Spleen (tissue), 11 donors: ENCODE measurements at regions not wholly inside any gene's neighbourhood (a gene's known extent, or its start where the extent isn't known, plus 50 kb on each side); places are given as distances from the start of the nearest gene placed in this dataset.

Experiments
- DNase-seq: peaks from one replicate; pipeline ENCODE4 v3.0.0-alpha.2; 2020
- H3K27ac ChIP-seq, 8 donors: fragments of 200-600 bp; sonication (generic) in 7 of 8; 1 replicate in 4 of 8; 2 replicates in 4 of 8; pipeline versions ENCODE4 v1.5.0 to v1.8.0; 2016 to 2021; ENCODE audit warnings: inconsistent platforms in 4 of 8, mild to moderate bottlenecking in 4 of 8, moderate library complexity in 1 of 8
- H3K27me3 ChIP-seq, 7 donors: fragments of 200-600 bp; sonication (generic) in 6 of 7; replicated peaks in 1 of 7; 1 replicate in 4 of 7; 2 replicates in 3 of 7; pipeline versions ENCODE4 v1.5.0 to v1.8.0; 2016 to 2021; ENCODE audit warnings: inconsistent platforms in 3 of 7, mild to moderate bottlenecking in 1 of 7
- H3K36me3 ChIP-seq, 6 donors: fragments of 200-600 bp; sonication (generic) in 5 of 6; 1 replicate in 4 of 6; 2 replicates in 2 of 6; pipeline versions ENCODE4 v1.5.0 to v1.8.0; 2016 to 2021; ENCODE audit warnings: inconsistent platforms in 2 of 6
- H3K4me1 ChIP-seq, 6 donors: fragments of 200-600 bp; sonication (generic) in 5 of 6; 1 replicate in 3 of 6; 2 replicates in 3 of 6; pipeline versions ENCODE4 v1.5.0 to v1.8.0; 2016 to 2021; ENCODE audit warnings: inconsistent platforms in 3 of 6
- H3K4me3 ChIP-seq, 8 donors: fragments of 200-600 bp; sonication (generic) in 7 of 8; 1 replicate in 4 of 8; 2 replicates in 4 of 8; pipeline versions ENCODE4 v1.5.0 to v1.8.0; 2016 to 2021; ENCODE audit warnings: inconsistent platforms in 4 of 8, mild to moderate bottlenecking in 4 of 8, moderate library complexity in 2 of 8
- H3K9me3 ChIP-seq, 8 donors: fragments of 200-600 bp; sonication (generic) in 7 of 8; 1 replicate in 4 of 8; 2 replicates in 4 of 8; pipeline versions ENCODE4 v1.5.0 to v1.8.0; 2016 to 2021; ENCODE audit warnings: inconsistent platforms in 4 of 8
- POLR2A ChIP-seq, 3 donors: fragments of 450-650 bp; IDR thresholded peaks; one replicate each; pipeline ENCODE4 v1.5.1; 2017; ENCODE audit warnings: antibody characterized with exemption in 3 of 3, mild to moderate bottlenecking in 1 of 3
- POLR2AphosphoS5 ChIP-seq, 3 donors: sonication (generic); formaldehyde crosslinking; IDR thresholded peaks; one replicate each; pipeline ENCODE4 v1.5.1; 2017; ENCODE audit warnings: antibody characterized with exemption in 3 of 3
- WGBS, 5 donors: extraction: QIAGEN DNeasy Blood & Tissue Kit in 3 of 5; methylation state at CpG; one replicate each; pipeline versions ENCODE4 v1.1.5 to v1.1.7; 2013 to 2018; 5-methylcytosine and 5-hydroxymethylcytosine counted together
- intact Hi-C: fragments of 100-400 bp; cut with DNase I; formaldehyde crosslinking; loops from one replicate; pipeline ENCODE4 v1.15.0; 2023; ENCODE audit warnings: low total_unique reads
- TF ChIP-seq, protein P1 (sequence below), 11 experiments: fragments of 200-600 bp in 7 of 11; fragments of 450-650 bp in 4 of 11; sonication (generic) in 4 of 11; IDR thresholded peaks in 8 of 11; conservative IDR thresholded peaks in 3 of 11; 1 replicate in 7 of 11; 2 replicates in 4 of 11; pipeline versions ENCODE4 v1.4.0 to v1.8.0; 2016 to 2021; ENCODE audit warnings: antibody characterized with exemption in 11 of 11, inconsistent platforms in 4 of 11, mild to moderate bottlenecking in 1 of 11
- donor health status: healthy with polysubstance abuse.
- donor health status: DM: no; HTN: no; CAD: no; lungs with moderate emphysema.
- donor health status: DM: no; HTN: no; CAD: no.
- donor health status: Bipolar disorder and iron deficiency.
- donor health status: healthy.
- donor health status: DM: no; HTN: no; CAD: no.
- donor health status: DM: yes; HTN: yes; CAD: no.

DNA sequence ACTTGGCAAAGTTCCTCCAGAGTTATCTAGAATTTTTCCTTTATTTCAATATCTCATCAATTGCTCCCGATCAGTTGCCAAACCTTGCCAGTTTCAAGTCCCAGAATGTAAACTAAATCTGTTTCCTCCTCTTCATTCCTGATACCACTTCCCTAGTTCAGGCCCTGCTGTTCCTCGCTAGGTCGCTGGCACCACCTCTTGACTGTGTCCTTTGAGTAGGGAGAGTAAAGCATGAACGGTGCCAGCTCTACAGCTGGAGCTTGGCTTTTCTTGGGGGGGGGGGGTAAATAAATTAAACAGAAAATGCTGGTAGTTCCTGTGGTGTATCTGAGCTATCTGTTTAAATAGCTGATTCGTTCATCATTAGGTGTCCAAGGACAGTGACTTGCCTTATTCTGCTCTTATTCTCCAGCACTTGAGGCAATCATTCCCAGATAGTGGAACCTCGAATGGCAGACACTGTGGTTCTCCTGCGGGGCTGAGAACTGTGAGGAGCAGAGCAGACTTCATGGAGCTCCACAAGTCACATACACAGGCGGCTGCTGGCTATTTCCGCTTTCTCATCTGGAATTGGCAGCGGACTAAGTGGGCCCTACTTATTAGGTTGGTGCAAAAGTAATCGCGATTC is 168.3 kb upstream of the FAT1 start:
- no peak for DNase-seq
- 76 to 90% (median 79%) methylated on average over 12 of the region's 12 CpGs for WGBS, 5 donors
- peaks cover 0 to 50% (median 12%) of the 10 kb centered on the region in 8 donors for H3K9me3 ChIP-seq
- H3K4me3 ChIP-seq = no peak overlapping the region
- H3K4me1 ChIP-seq = no peaks in the 10 kb centered on the region
- no peaks in the 10 kb centered on the region for H3K36me3 ChIP-seq
- intact Hi-C loops = no loop called here
- H3K27ac ChIP-seq = no peak overlapping the region
- H3K27me3 ChIP-seq = no peaks in the 10 kb centered on the region
- no peak for TF ChIP-seq POLR2AphosphoS5 (IDR thresholded peaks at IDR 0.05)
- no peak for TF ChIP-seq POLR2A (IDR thresholded peaks at IDR 0.05)
- TF ChIP-seq, protein P1, sequence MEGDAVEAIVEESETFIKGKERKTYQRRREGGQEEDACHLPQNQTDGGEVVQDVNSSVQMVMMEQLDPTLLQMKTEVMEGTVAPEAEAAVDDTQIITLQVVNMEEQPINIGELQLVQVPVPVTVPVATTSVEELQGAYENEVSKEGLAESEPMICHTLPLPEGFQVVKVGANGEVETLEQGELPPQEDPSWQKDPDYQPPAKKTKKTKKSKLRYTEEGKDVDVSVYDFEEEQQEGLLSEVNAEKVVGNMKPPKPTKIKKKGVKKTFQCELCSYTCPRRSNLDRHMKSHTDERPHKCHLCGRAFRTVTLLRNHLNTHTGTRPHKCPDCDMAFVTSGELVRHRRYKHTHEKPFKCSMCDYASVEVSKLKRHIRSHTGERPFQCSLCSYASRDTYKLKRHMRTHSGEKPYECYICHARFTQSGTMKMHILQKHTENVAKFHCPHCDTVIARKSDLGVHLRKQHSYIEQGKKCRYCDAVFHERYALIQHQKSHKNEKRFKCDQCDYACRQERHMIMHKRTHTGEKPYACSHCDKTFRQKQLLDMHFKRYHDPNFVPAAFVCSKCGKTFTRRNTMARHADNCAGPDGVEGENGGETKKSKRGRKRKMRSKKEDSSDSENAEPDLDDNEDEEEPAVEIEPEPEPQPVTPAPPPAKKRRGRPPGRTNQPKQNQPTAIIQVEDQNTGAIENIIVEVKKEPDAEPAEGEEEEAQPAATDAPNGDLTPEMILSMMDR (IDR thresholded peaks at IDR 0.05 in 8 of 11, conservative IDR thresholded peaks at IDR 0.05 in 3 of 11) = no peak

GRCh38 chr4:186898367-186898766 is 174.7 kb upstream of the FAT1 start:
- Histone ChIP-seq H3K4me1 (no peaks in the 10 kb centered on the region), H3K4me3 (no peak overlapping the region), H3K27ac (no peak overlapping the region), H3K9me3 (peaks cover 0 to 30% (median 0%) of the 10 kb centered on the region in 8 donors), H3K27me3 (no peaks in the 10 kb centered on the region), H3K36me3 (no peaks in the 10 kb centered on the region)
- 93 to 98% (median 93%) methylated on average over 4 of the region's 4 CpGs for WGBS, 5 donors
- no peak for DNase-seq
- intact Hi-C loops = no loop called here
- no peak for TF ChIP-seq POLR2AphosphoS5 (IDR thresholded peaks at IDR 0.05)
- no peak for TF ChIP-seq POLR2A (IDR thresholded peaks at IDR 0.05)

DNA sequence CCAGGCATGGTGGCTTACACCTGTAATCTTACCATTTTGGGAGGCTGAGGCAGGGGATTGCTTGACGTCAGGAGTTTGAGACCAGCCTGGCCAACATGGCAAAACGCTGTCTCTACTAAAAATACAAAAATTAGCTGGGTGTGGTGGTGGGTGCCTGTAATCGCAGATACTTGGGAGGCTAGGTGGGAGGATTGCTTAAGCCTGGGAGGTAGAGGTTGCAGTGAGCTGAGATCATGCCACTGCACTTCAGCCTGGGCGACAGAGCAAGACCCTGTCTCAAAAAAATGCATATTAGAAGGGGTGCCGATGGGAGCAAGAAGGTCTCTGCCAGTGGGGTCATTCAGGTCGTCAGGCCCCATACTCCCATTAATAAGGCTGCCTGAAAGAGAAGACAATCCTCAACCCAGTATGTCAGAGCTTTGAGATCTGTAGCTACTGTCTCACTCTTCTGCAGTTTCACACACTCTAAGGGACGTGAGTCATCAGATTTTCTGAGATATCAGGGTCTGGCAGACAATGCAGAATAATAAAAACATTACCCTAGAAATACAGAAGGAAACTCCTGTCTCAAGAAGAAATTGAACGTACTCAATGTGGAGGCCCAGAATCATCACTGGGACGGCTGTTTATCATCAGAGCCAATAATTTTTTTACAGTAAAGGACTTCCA is 176.7 kb upstream of the FAT1 start:
- no peaks in the 10 kb centered on the region for H3K36me3 ChIP-seq
- H3K27me3 ChIP-seq = no peaks in the 10 kb centered on the region
- H3K4me3 ChIP-seq = no peak overlapping the region
- intact Hi-C loops = no loop called here
- DNase-seq = no peak
- no peak overlapping the region for H3K27ac ChIP-seq
- peaks cover 0 to 22% (median 0%) of the 10 kb centered on the region in 8 donors for H3K9me3 ChIP-seq
- no peaks in the 10 kb centered on the region for H3K4me1 ChIP-seq
- WGBS, 5 donors = 54 to 70% (median 60%) methylated on average over 9 of the region's 9 CpGs
- TF ChIP-seq POLR2A (IDR thresholded peaks at IDR 0.05) = no peak
- no peak for TF ChIP-seq POLR2AphosphoS5 (IDR thresholded peaks at IDR 0.05)
- TF ChIP-seq, protein P1 (IDR thresholded peaks at IDR 0.05 in 8 of 11, conservative IDR thresholded peaks at IDR 0.05 in 3 of 11) = no peak

- intact Hi-C loops = no loop called here
- DNase-seq = no peak
- no peaks in the 10 kb centered on the region for H3K36me3 ChIP-seq
- no peaks in the 10 kb centered on the region for H3K27me3 ChIP-seq
- H3K4me3 ChIP-seq = no peak overlapping the region
- TF ChIP-seq POLR2A (IDR thresholded peaks at IDR 0.05) (no peak), POLR2AphosphoS5 (IDR thresholded peaks at IDR 0.05) (no peak)
- TF ChIP-seq, protein P1 (IDR thresholded peaks at IDR 0.05 in 8 of 11, conservative IDR thresholded peaks at IDR 0.05 in 3 of 11) = no peak
- no peak overlapping the region for H3K27ac ChIP-seq
- H3K4me1 ChIP-seq = no peaks in the 10 kb centered on the region
- WGBS, 5 donors = 82 to 91% (median 87%) methylated on average over 3 of the region's 3 CpGs
- peaks cover 0 to 22% (median 0%) of the 10 kb centered on the region in 8 donors for H3K9me3 ChIP-seq
These were observed 177.3 kb upstream of the FAT1 start for GRCh38 chr4:186900984-186901383.
